Adrenal gland (tissue), 9 donors: ENCODE measurements at regions not wholly inside any gene's neighbourhood (a gene's known extent, or its start where the extent isn't known, plus 50 kb on each side); places are given as distances from the start of the nearest gene placed in this dataset.

Source experiments
- DNase-seq, 7 donors: peaks; one replicate each; pipeline ENCODE4 v3.0.0-alpha.2; 2019 to 2020
- H3K27ac ChIP-seq, 5 donors: fragments of 200-600 bp; sonication (generic) in 4 of 5; 1 replicate in 3 of 5; 2 replicates in 2 of 5; pipeline versions ENCODE4 v1.5.1 to v1.8.0; 2016 to 2020; ENCODE audit warnings: mild to moderate bottlenecking in 1 of 5
- H3K27me3 ChIP-seq: fragments of 200-600 bp; 2 replicates; pipeline ENCODE4 v1.8.0; 2021
- H3K36me3 ChIP-seq, 2 donors: fragments of 200-600 bp; replicated peaks in 1 of 2; 1 replicate in 1 of 2; 2 replicates in 1 of 2; pipeline versions ENCODE4 v1.5.1 to v1.8.0; 2018 to 2022
- H3K4me1 ChIP-seq, 2 donors: fragments of 200-600 bp; replicated peaks in 1 of 2; 1 replicate in 1 of 2; 2 replicates in 1 of 2; pipeline versions ENCODE4 v1.5.1 to v1.8.0; 2018 to 2021
- H3K4me3 ChIP-seq, 4 donors: fragments of 200-600 bp; sonication (generic) in 3 of 4; one replicate each; pipeline ENCODE4 v1.5.1; 2016 to 2018
- H3K9me3 ChIP-seq, 3 donors: fragments of 200-600 bp; sonication (generic) in 1 of 3; replicated peaks in 1 of 3; 1 replicate in 2 of 3; 2 replicates in 1 of 3; pipeline versions ENCODE4 v1.5.1 to v1.8.0; 2016 to 2021
- CTCF ChIP-seq, 6 experiments: fragments of 450-650 bp in 4 of 6; fragments of 200-600 bp in 2 of 6; sonication (generic) in 1 of 6; IDR thresholded peaks; 1 replicate in 5 of 6; 2 replicates in 1 of 6; pipeline versions ENCODE4 v1.5.1 to v1.8.0; 2016 to 2021; ENCODE audit warnings: antibody characterized with exemption in 6 of 6, mild to moderate bottlenecking in 2 of 6, moderate library complexity in 1 of 6
- POLR2A ChIP-seq, 2 donors: fragments of 450-650 bp; IDR thresholded peaks; one replicate each; pipeline ENCODE4 v1.6.1; 2017; ENCODE audit warnings: antibody characterized with exemption in 2 of 2, mild to moderate bottlenecking in 2 of 2, moderate library complexity in 1 of 2
- WGBS, 4 donors: extraction: QIAGEN DNeasy Blood & Tissue Kit in 2 of 4; methylation state at CpG; one replicate each; pipeline versions ENCODE4 v1.1.5 to v1.1.7; 2013 to 2017; 5-methylcytosine and 5-hydroxymethylcytosine counted together
- intact Hi-C, 2 donors: fragments of 100-400 bp; cut with DNase I; formaldehyde crosslinking; loops; one replicate each; pipeline versions ENCODE4 v1.14.1 to v1.15.0; 2022 to 2023
- donor health status: healthy with polysubstance abuse.
- donor health status: Bipolar disorder and iron deficiency.
- donor health status: DM: yes; HTN: yes; CAD: no.
- donor health status: DM: no; HTN: no; CAD: no.
- donor health status: DM: no; HTN: no; CAD: no.

GRCh38 chr5:87081511-87082372 is 185.9 kb upstream of the RASA1 start:
- H3K27me3 ChIP-seq: no peaks in the 10 kb centered on the region
- H3K4me3 ChIP-seq: no peak overlapping the region
- peaks cover 0 to 4% of the 10 kb centered on the region in 2 donors for H3K4me1 ChIP-seq
- intact Hi-C loops: no loop called here
- H3K9me3 ChIP-seq: no peaks in the 10 kb centered on the region
- H3K27ac ChIP-seq: peak overlapping the region in 1 of 5 donors; percentile 29
- H3K36me3 ChIP-seq: no peaks in the 10 kb centered on the region
- TF ChIP-seq POLR2A (IDR thresholded peaks at IDR 0.05): no peak
- no peak for TF ChIP-seq CTCF (IDR thresholded peaks at IDR 0.05)
- DNase-seq: peak in 4 of 7 donors; percentile 15 to 53 (median 21)
- WGBS, 4 donors: 50 to 60% (median 55%) methylated on average over 4 of the region's 4 CpGs

- DNase-seq: no peak
- no peaks in the 10 kb centered on the region for H3K27me3 ChIP-seq
- H3K9me3 ChIP-seq: no peaks in the 10 kb centered on the region
- no peak for TF ChIP-seq POLR2A (IDR thresholded peaks at IDR 0.05)
- TF ChIP-seq CTCF (IDR thresholded peaks at IDR 0.05): no peak
- intact Hi-C loops: no loop called here
- no peaks in the 10 kb centered on the region for H3K4me1 ChIP-seq
- no peak overlapping the region for H3K4me3 ChIP-seq
- no peaks in the 10 kb centered on the region for H3K36me3 ChIP-seq
- WGBS, 4 donors: 77 to 94% (median 87%) methylated on average over 2 of the region's 2 CpGs
- no peak overlapping the region for H3K27ac ChIP-seq
Measured at GRCh38 chr5:87094347-87094746, 173.3 kb upstream of the RASA1 start.

GRCh38 chr5:87094833-87095232 is 172.8 kb upstream of the RASA1 start:
- no peaks in the 10 kb centered on the region for H3K4me1 ChIP-seq
- H3K36me3 ChIP-seq: no peaks in the 10 kb centered on the region
- no peak overlapping the region for H3K27ac ChIP-seq
- no peak for DNase-seq
- WGBS, 4 donors: 75 to 87% (median 84%) methylated on average over 4 of the region's 4 CpGs
- H3K9me3 ChIP-seq: no peaks in the 10 kb centered on the region
- no peaks in the 10 kb centered on the region for H3K27me3 ChIP-seq
- H3K4me3 ChIP-seq: no peak overlapping the region
- TF ChIP-seq POLR2A (IDR thresholded peaks at IDR 0.05) (no peak), CTCF (IDR thresholded peaks at IDR 0.05) (no peak)
- intact Hi-C loops: no loop called here

GRCh38 chr5:87095787-87096186 is 171.9 kb upstream of the RASA1 start:
- intact Hi-C loops: no loop called here
- no peaks in the 10 kb centered on the region for H3K4me1 ChIP-seq
- no peaks in the 10 kb centered on the region for H3K36me3 ChIP-seq
- WGBS, 4 donors: 60 to 81% (median 67%) methylated on average over 1 of the region's 1 CpG
- TF ChIP-seq CTCF (IDR thresholded peaks at IDR 0.05): no peak
- TF ChIP-seq POLR2A (IDR thresholded peaks at IDR 0.05): no peak
- H3K27me3 ChIP-seq: no peaks in the 10 kb centered on the region
- no peak overlapping the region for H3K4me3 ChIP-seq
- DNase-seq: no peak
- H3K9me3 ChIP-seq: no peaks in the 10 kb centered on the region
- H3K27ac ChIP-seq: no peak overlapping the region
